ENCODE measurements at regions not wholly inside any gene's neighbourhood (a gene's known extent, or its start where the extent isn't known, plus 50 kb on each side); places are given as distances from the start of the nearest gene placed in this dataset.

- Histone ChIP-seq H3F3A (replicated peaks; ENCODE audit: insufficient read depth) (peaks cover 61% of the 10 kb centered on the region), H3K27ac (ENCODE audit: low read depth in 2 of 2, low read length in 1 of 2) (no peak overlapping the region), H3K4me3 (ENCODE audit: low read depth in 2 of 2, low read length in 1 of 2) (no peak overlapping the region), H3K36me3 (replicated peaks in 1 of 2; ENCODE audit: control insufficient read depth in 1 of 2, insufficient read depth in 2 of 2, low read length in 1 of 2) (peaks cover 0 to 5% of the 10 kb centered on the region in 2 experiments), H3K9me2 (no peaks in the 10 kb centered on the region), H3K79me2 (ENCODE audit: insufficient read depth) (no peaks in the 10 kb centered on the region), H4K20me1 (ENCODE audit: insufficient read depth) (no peaks in the 10 kb centered on the region), H3K9me3 (peaks cover 10% of the 10 kb centered on the region; the same call in 1 of the 2 replicates), H3K27me3 (ENCODE audit: insufficient read depth) (no peaks in the 10 kb centered on the region), H3K4me1 (ENCODE audit: control insufficient read depth in 1 of 2, insufficient read depth in 2 of 2, low read depth in 1 of 2, low read length in 1 of 2) (peaks cover 0 to 36% of the 10 kb centered on the region in 2 experiments; a peak in 3 of 4 replicates), H3K4me2 (no peak overlapping the region), H2AFZ (ENCODE audit: low read depth) (no peak overlapping the region), H3K9ac (no peak overlapping the region)
- CTCF ChIA-PET: no interaction called here
- POLR2A ChIA-PET: no interaction called here
- WGBS (ENCODE audit: low lambda C conversion rate): 73% methylated on average over 6 of the region's 6 CpGs
- DNase-seq: no peak
- no peak for TF ChIP-seq RFX5 (IDR thresholded peaks at IDR 0.05; ENCODE audit: low read length)
- no peak for TF ChIP-seq ELF1 (IDR thresholded peaks at IDR 0.05)
- TF ChIP-seq YY1 (IDR thresholded peaks at IDR 0.05; ENCODE audit: low read depth): no peak
- TF ChIP-seq, protein P1, sequence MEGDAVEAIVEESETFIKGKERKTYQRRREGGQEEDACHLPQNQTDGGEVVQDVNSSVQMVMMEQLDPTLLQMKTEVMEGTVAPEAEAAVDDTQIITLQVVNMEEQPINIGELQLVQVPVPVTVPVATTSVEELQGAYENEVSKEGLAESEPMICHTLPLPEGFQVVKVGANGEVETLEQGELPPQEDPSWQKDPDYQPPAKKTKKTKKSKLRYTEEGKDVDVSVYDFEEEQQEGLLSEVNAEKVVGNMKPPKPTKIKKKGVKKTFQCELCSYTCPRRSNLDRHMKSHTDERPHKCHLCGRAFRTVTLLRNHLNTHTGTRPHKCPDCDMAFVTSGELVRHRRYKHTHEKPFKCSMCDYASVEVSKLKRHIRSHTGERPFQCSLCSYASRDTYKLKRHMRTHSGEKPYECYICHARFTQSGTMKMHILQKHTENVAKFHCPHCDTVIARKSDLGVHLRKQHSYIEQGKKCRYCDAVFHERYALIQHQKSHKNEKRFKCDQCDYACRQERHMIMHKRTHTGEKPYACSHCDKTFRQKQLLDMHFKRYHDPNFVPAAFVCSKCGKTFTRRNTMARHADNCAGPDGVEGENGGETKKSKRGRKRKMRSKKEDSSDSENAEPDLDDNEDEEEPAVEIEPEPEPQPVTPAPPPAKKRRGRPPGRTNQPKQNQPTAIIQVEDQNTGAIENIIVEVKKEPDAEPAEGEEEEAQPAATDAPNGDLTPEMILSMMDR (IDR thresholded peaks at IDR 0.05): no peak
- no peak for TF ChIP-seq FOXM1 (IDR thresholded peaks at IDR 0.05; ENCODE audit: low read depth)
- TF ChIP-seq JUND (IDR thresholded peaks at IDR 0.05): no peak
- TF ChIP-seq CHD2 (IDR thresholded peaks at IDR 0.05; ENCODE audit: low read length, partially characterized antibody): no peak
- TF ChIP-seq, protein P2, sequence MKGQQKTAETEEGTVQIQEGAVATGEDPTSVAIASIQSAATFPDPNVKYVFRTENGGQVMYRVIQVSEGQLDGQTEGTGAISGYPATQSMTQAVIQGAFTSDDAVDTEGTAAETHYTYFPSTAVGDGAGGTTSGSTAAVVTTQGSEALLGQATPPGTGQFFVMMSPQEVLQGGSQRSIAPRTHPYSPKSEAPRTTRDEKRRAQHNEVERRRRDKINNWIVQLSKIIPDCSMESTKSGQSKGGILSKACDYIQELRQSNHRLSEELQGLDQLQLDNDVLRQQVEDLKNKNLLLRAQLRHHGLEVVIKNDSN (IDR thresholded peaks at IDR 0.05; ENCODE audit: borderline replicate concordance, low read depth): no peak
- no peak for TF ChIP-seq TAF1 (IDR thresholded peaks at IDR 0.05; ENCODE audit: borderline replicate concordance, low read depth, low read length)
- TF ChIP-seq, protein P3, sequence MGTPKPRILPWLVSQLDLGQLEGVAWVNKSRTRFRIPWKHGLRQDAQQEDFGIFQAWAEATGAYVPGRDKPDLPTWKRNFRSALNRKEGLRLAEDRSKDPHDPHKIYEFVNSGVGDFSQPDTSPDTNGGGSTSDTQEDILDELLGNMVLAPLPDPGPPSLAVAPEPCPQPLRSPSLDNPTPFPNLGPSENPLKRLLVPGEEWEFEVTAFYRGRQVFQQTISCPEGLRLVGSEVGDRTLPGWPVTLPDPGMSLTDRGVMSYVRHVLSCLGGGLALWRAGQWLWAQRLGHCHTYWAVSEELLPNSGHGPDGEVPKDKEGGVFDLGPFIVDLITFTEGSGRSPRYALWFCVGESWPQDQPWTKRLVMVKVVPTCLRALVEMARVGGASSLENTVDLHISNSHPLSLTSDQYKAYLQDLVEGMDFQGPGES (IDR thresholded peaks at IDR 0.05; ENCODE audit: low read depth, low read length): no peak
- TF ChIP-seq GABPA (IDR thresholded peaks at IDR 0.05; ENCODE audit: low read depth): no peak
- no peak for TF ChIP-seq EZH2phosphoT487 (IDR thresholded peaks at IDR 0.05; ENCODE audit: borderline replicate concordance, low read depth)
- TF ChIP-seq TEAD4 (IDR thresholded peaks at IDR 0.05; ENCODE audit: borderline replicate concordance, insufficient read depth): no peak
- TF ChIP-seq POLR2AphosphoS5 (IDR thresholded peaks at IDR 0.05; ENCODE audit: low read depth, low read length): no peak
- no peak for TF ChIP-seq ZBTB33 (IDR thresholded peaks at IDR 0.05; ENCODE audit: borderline replicate concordance, low read depth)
- TF ChIP-seq RAD21 (IDR thresholded peaks at IDR 0.05; ENCODE audit: low read length): no peak
- no peak for TF ChIP-seq FOSL2 (IDR thresholded peaks at IDR 0.05; ENCODE audit: borderline replicate concordance, low read depth)
- TF ChIP-seq NFIC (IDR thresholded peaks at IDR 0.05; ENCODE audit: borderline replicate concordance): no peak
- no peak for TF ChIP-seq USF2 (IDR thresholded peaks at IDR 0.05; ENCODE audit: borderline replicate concordance, low read depth, low read length)
- TF ChIP-seq FOXJ3 (CRISPR knock-in tag; IDR thresholded peaks at IDR 0.05): no peak
These were observed 261.6 kb upstream of the FN1 start for GRCh38 chr2:215697496-215697895.

Data from SK-N-SH (cell line).